Right lobe of liver (tissue), 6 donors: ENCODE measurements at regions not wholly inside any gene's neighbourhood (a gene's known extent, or its start where the extent isn't known, plus 50 kb on each side); places are given as distances from the start of the nearest gene placed in this dataset.
A peak's percentile ranks its signal among the peaks of the same experiment; 100 is the strongest.

ENCODE experiments used
- ATAC-seq, 4 donors: fragments of 200-7000 bp; cut with Tn5 transposase; one replicate each; pipeline ENCODE4 v1.9.1; 2020; ENCODE audit warnings: mild to moderate bottlenecking in 4 of 4, moderate library complexity in 4 of 4
- DNase-seq, 3 donors: peaks; one replicate each; pipeline ENCODE4 v3.0.0-alpha.2; 2020
- H3K27ac ChIP-seq, 3 donors: fragments of 200-600 bp; one replicate each; pipeline ENCODE4 v1.8.0; 2022
- H3K27me3 ChIP-seq, 2 donors: fragments of 200-600 bp; one replicate each; pipeline ENCODE4 v1.8.0; 2022
- H3K36me3 ChIP-seq, 4 donors: fragments of 200-600 bp; sonication (generic) in 1 of 4; one replicate each; pipeline versions ENCODE4 v1.5.1 to v1.8.0; 2017 to 2022; ENCODE audit warnings: control low read depth in 1 of 4
- H3K4me1 ChIP-seq, 4 donors: fragments of 200-600 bp; sonication (generic) in 1 of 4; one replicate each; pipeline versions ENCODE4 v1.5.1 to v1.8.0; 2017 to 2022; ENCODE audit warnings: control low read depth in 1 of 4
- H3K4me3 ChIP-seq, 3 donors: fragments of 200-600 bp; one replicate each; pipeline ENCODE4 v1.8.0; 2022
- H3K9me3 ChIP-seq, 4 donors: fragments of 200-600 bp; sonication (generic) in 1 of 4; one replicate each; pipeline versions ENCODE4 v1.5.1 to v1.8.0; 2017 to 2022; ENCODE audit warnings: control low read depth in 1 of 4
- CTCF ChIP-seq, 4 donors: fragments of 200-600 bp in 3 of 4; fragments of 450-650 bp in 1 of 4; IDR thresholded peaks; one replicate each; pipeline versions ENCODE4 v1.5.1 to v1.8.0; 2016 to 2022; ENCODE audit warnings: antibody characterized with exemption in 4 of 4, mild to moderate bottlenecking in 2 of 4
- POLR2A ChIP-seq: fragments of 450-650 bp; IDR thresholded peaks from one replicate; pipeline ENCODE4 v1.6.1; 2017; ENCODE audit warnings: antibody characterized with exemption, mild to moderate bottlenecking
- WGBS: methylation state at CpG from one replicate; pipeline ENCODE4 v1.1.6; 2018; ENCODE audit warnings: low coverage, low lambda C conversion rate; ENCODE audit not compliant: insufficient coverage; ENCODE audit errors: missing lambda C conversion rate; 5-methylcytosine and 5-hydroxymethylcytosine counted together
- intact Hi-C, 2 donors: fragments of 100-400 bp; cut with DNase I; formaldehyde crosslinking; loops; one replicate each; pipeline versions ENCODE4 v1.11.2 to v1.14.1; 2022
- donor health status: DM: no; HTN: yes; CAD: no.
- donor health status: DM: no; HTN: no; CAD: no.
- donor health status: DM: no; HTN: no; CAD: no.
- donor health status: DM: no; HTN: yes; CAD: no.
- donor health status: DM: no; HTN: yes; CAD: no.

GRCh38 chr12:14280921-14281320, 84.6 kb upstream of the ATF7IP start:
- no peak for DNase-seq
- WGBS, result 73% methylated on average over 3 of the region's 5 CpGs
- ATAC-seq, result no peak
- H3K27me3 ChIP-seq, result no peaks in the 10 kb centered on the region
- no peaks in the 10 kb centered on the region for H3K4me1 ChIP-seq
- H3K36me3 ChIP-seq, result no peaks in the 10 kb centered on the region
- H3K27ac ChIP-seq, result no peak overlapping the region
- intact Hi-C loops, result loop anchor here in 1 of 2 donors (10.0 kb wide), 1 partner anchor 74 kb away; no protein-coding TSS in a partner anchor
- H3K9me3 ChIP-seq, result no peaks in the 10 kb centered on the region
- H3K4me3 ChIP-seq, result no peak overlapping the region
- TF ChIP-seq POLR2A (no peak), CTCF (IDR thresholded peaks at IDR 0.05) (no peak)

- DNase-seq (no peak), ATAC-seq (no peak)
- no peaks in the 10 kb centered on the region for H3K36me3 ChIP-seq
- 92% methylated on average over 2 of the region's 2 CpGs for WGBS
- H3K9me3 ChIP-seq, result no peaks in the 10 kb centered on the region
- intact Hi-C loops, result loop anchor here in 1 of 2 donors (10.0 kb wide), 1 partner anchor 73 kb away; no protein-coding TSS in a partner anchor
- no peak overlapping the region for H3K4me3 ChIP-seq
- TF ChIP-seq POLR2A, result no peak
- no peak for TF ChIP-seq CTCF (IDR thresholded peaks at IDR 0.05)
- H3K4me1 ChIP-seq, result no peaks in the 10 kb centered on the region
- H3K27ac ChIP-seq, result no peak overlapping the region
- H3K27me3 ChIP-seq, result no peaks in the 10 kb centered on the region
These were observed 83.9 kb upstream of the ATF7IP start for GRCh38 chr12:14281539-14281938.

GRCh38 chr12:14283489-14284144, 81.9 kb upstream of the ATF7IP start:
- DNase-seq (no peak), ATAC-seq (no peak)
- no peaks in the 10 kb centered on the region for H3K9me3 ChIP-seq
- 58% methylated on average over 6 of the region's 6 CpGs for WGBS
- intact Hi-C loops, result loop anchor here in 1 of 2 donors (10.0 kb wide), 1 partner anchor 71 kb away; no protein-coding TSS in a partner anchor
- no peak for TF ChIP-seq CTCF (IDR thresholded peaks at IDR 0.05)
- no peak for TF ChIP-seq POLR2A
- no peaks in the 10 kb centered on the region for H3K4me1 ChIP-seq
- no peak overlapping the region for H3K4me3 ChIP-seq
- no peak overlapping the region for H3K27ac ChIP-seq
- no peaks in the 10 kb centered on the region for H3K36me3 ChIP-seq
- no peaks in the 10 kb centered on the region for H3K27me3 ChIP-seq

GRCh38 chr12:14284184-14284722, 81.2 kb upstream of the ATF7IP start:
- H3K27ac ChIP-seq, result no peak overlapping the region
- DNase-seq, result no peak
- ATAC-seq, result peak; percentile 26 to 64 (median 52)

More at GRCh38 chr12:14284184-14284722, 81.2 kb upstream of the ATF7IP start:
- Histone ChIP-seq H3K4me1 (no peaks in the 10 kb centered on the region), H3K9me3 (peaks cover 0 to 2% (median 0%) of the 10 kb centered on the region in 4 donors), H3K36me3 (no peaks in the 10 kb centered on the region), H3K27me3 (no peaks in the 10 kb centered on the region), H3K4me3 (no peak overlapping the region)
- intact Hi-C loops, result loop anchor here in 1 of 2 donors (10.0 kb wide), 1 partner anchor 71 kb away; no protein-coding TSS in a partner anchor
- 67% methylated on average over 5 of the region's 7 CpGs for WGBS
- TF ChIP-seq CTCF (IDR thresholded peaks at IDR 0.05) (no peak), POLR2A (no peak)
